H9 (cell line): ENCODE measurements at regions not wholly inside any gene's neighbourhood (a gene's known extent, or its start where the extent isn't known, plus 50 kb on each side); places are given as distances from the start of the nearest gene placed in this dataset.

Experiments used
- DNase-seq: peaks from one replicate; pipeline ENCODE4 v3.0.0-alpha.2; 2017
- H2AFZ ChIP-seq: one replicate; pipeline ENCODE4 v1.6.1; 2013; ENCODE audit warnings: mild to moderate bottlenecking, low read length, control low read depth, moderate library complexity
- H2AK5ac ChIP-seq: 2 replicates; pipeline ENCODE4 v1.6.1; 2013; ENCODE audit warnings: low read length, control low read depth, mixed read lengths; ENCODE audit not compliant: insufficient read length
- H2BK120ac ChIP-seq: one replicate; pipeline ENCODE4 v1.6.1; 2013; ENCODE audit warnings: low read depth, mild to moderate bottlenecking, low read length, control low read depth, inconsistent platforms; ENCODE audit not compliant: poor library complexity, severe bottlenecking
- H2BK12ac ChIP-seq: 2 replicates; pipeline ENCODE4 v1.6.1; 2013; ENCODE audit warnings: low read length, control low read depth, mixed read lengths, low read depth; ENCODE audit not compliant: insufficient read length
- H2BK15ac ChIP-seq: 2 replicates; pipeline ENCODE4 v1.6.1; 2013; ENCODE audit warnings: low read depth, low read length, control low read depth
- H2BK20ac ChIP-seq: one replicate; pipeline ENCODE4 v1.6.1; 2013; ENCODE audit warnings: low read depth, mild to moderate bottlenecking, low read length, control low read depth, inconsistent platforms; ENCODE audit not compliant: poor library complexity, severe bottlenecking
- H2BK5ac ChIP-seq: 2 replicates; pipeline ENCODE4 v1.6.1; 2013; ENCODE audit warnings: low read length, control low read depth, mixed read lengths; ENCODE audit not compliant: insufficient read length
- H3K14ac ChIP-seq: 2 replicates; pipeline ENCODE4 v1.6.1; 2013; ENCODE audit warnings: low read length, control low read depth; ENCODE audit not compliant: insufficient read depth
- H3K18ac ChIP-seq: 2 replicates; pipeline ENCODE4 v1.6.1; 2013; ENCODE audit warnings: low read depth, mild to moderate bottlenecking, mixed read lengths, low read length, control low read depth; ENCODE audit not compliant: insufficient read length
- H3K23ac ChIP-seq: 2 replicates; pipeline ENCODE4 v1.6.1; 2013; ENCODE audit warnings: low read length, control low read depth, mixed read lengths, low read depth; ENCODE audit not compliant: insufficient read length
- H3K23me2 ChIP-seq: 2 replicates; pipeline ENCODE4 v1.6.1; 2013; ENCODE audit warnings: low read depth, mild to moderate bottlenecking, mixed read lengths, low read length, control low read depth; ENCODE audit not compliant: insufficient read length, poor library complexity, severe bottlenecking
- H3K27ac ChIP-seq: 2 replicates; pipeline ENCODE4 v1.5.1; 2013; ENCODE audit warnings: low read length, control low read depth, mixed read lengths, low read depth; ENCODE audit not compliant: insufficient read length
- H3K27me3 ChIP-seq: 2 replicates; pipeline ENCODE4 v1.6.1; 2013; ENCODE audit warnings: low read length, control low read depth, inconsistent platforms; ENCODE audit not compliant: insufficient read depth
- H3K4ac ChIP-seq: 2 replicates; pipeline ENCODE4 v1.6.1; 2013; ENCODE audit warnings: low read depth, mild to moderate bottlenecking, control low read depth, inconsistent platforms, low read length, moderate library complexity
- H3K4me1 ChIP-seq: 2 replicates; pipeline ENCODE4 v1.6.1; 2013; ENCODE audit warnings: low read length, control low read depth, inconsistent platforms; ENCODE audit not compliant: insufficient read depth
- H3K4me2 ChIP-seq: 2 replicates; pipeline ENCODE4 v1.6.1; 2013; ENCODE audit warnings: low read length, control low read depth, mixed read lengths; ENCODE audit not compliant: insufficient read length, insufficient read depth
- H3K56ac ChIP-seq: 2 replicates; pipeline ENCODE4 v1.6.1; 2013; ENCODE audit warnings: low read depth, mild to moderate bottlenecking, mixed read lengths, low read length, control low read depth; ENCODE audit not compliant: insufficient read length
- H3K79me1 ChIP-seq: 2 replicates; pipeline ENCODE4 v1.6.1; 2013; ENCODE audit warnings: low read depth, mild to moderate bottlenecking, moderate library complexity, low read length, control low read depth, inconsistent platforms; ENCODE audit not compliant: insufficient read depth, poor library complexity, severe bottlenecking
- H3K79me2 ChIP-seq: 2 replicates; pipeline ENCODE4 v1.6.1; 2013; ENCODE audit warnings: low read length, control low read depth, inconsistent platforms; ENCODE audit not compliant: insufficient read depth
- H3K9ac ChIP-seq: 2 replicates; pipeline ENCODE4 v1.6.1; 2013; ENCODE audit warnings: low read length, control low read depth, mixed read lengths; ENCODE audit not compliant: insufficient read length; ENCODE audit errors: extremely low read depth
- H3K9me3 ChIP-seq: one replicate; pipeline ENCODE4 v1.6.1; 2013; ENCODE audit warnings: low read depth, low read length, inconsistent platforms; ENCODE audit not compliant: control insufficient read depth
- H3T11ph ChIP-seq: one replicate; pipeline ENCODE4 v1.6.1; 2013; ENCODE audit warnings: mild to moderate bottlenecking, low read length, control low read depth, inconsistent platforms
- H4K20me1 ChIP-seq: one replicate; pipeline ENCODE4 v1.6.1; 2013; ENCODE audit not compliant: control insufficient read depth, insufficient read length, insufficient read depth
- H4K5ac ChIP-seq: 2 replicates; pipeline ENCODE4 v1.6.1; 2013; ENCODE audit warnings: low read depth, mild to moderate bottlenecking, mixed read lengths, low read length, control low read depth; ENCODE audit not compliant: insufficient read length
- H4K8ac ChIP-seq: replicated peaks from 2 replicates; pipeline ENCODE4 v1.6.1; 2013; ENCODE audit warnings: low read length, control low read depth, mixed read lengths, low read depth; ENCODE audit not compliant: insufficient read length
- H4K91ac ChIP-seq: 2 replicates; pipeline ENCODE4 v1.6.1; 2013; ENCODE audit warnings: low read depth, mild to moderate bottlenecking, moderate library complexity, mixed read lengths, low read length, control low read depth; ENCODE audit not compliant: insufficient read length
- H3K27ac Mint-ChIP-seq, 3 experiments: 2 replicates in 2 of 3; 3 replicates in 1 of 3; pipeline ENCODE4 v1.8.0; 2020 to 2021; ENCODE audit warnings: mixed read lengths in 3 of 3, mild to moderate bottlenecking in 1 of 3, moderate library complexity in 1 of 3
- H3K27me3 Mint-ChIP-seq: 2 replicates; pipeline ENCODE4 v1.8.0; 2021; ENCODE audit warnings: low read depth, mild to moderate bottlenecking, moderate library complexity, mixed read lengths
- H3K36me3 Mint-ChIP-seq, 3 experiments: 2 replicates in 2 of 3; 3 replicates in 1 of 3; pipeline ENCODE4 v1.8.0; 2020 to 2021; ENCODE audit warnings: low read depth in 3 of 3, mixed read lengths in 3 of 3; ENCODE audit not compliant: insufficient read depth in 1 of 3
- H3K4me1 Mint-ChIP-seq, 2 experiments: 2 replicates each; pipeline ENCODE4 v1.8.0; 2020; ENCODE audit warnings: mixed read lengths in 2 of 2
- H3K4me3 Mint-ChIP-seq, 2 experiments: 2 replicates in 1 of 2; 3 replicates in 1 of 2; pipeline ENCODE4 v1.8.0; 2020 to 2021; ENCODE audit warnings: mild to moderate bottlenecking in 2 of 2, mixed read lengths in 2 of 2, moderate library complexity in 1 of 2
- H3K9me3 Mint-ChIP-seq, 2 experiments: 2 replicates in 1 of 2; 3 replicates in 1 of 2; pipeline ENCODE4 v1.8.0; 2020; ENCODE audit warnings: mild to moderate bottlenecking in 2 of 2, mixed read lengths in 2 of 2, moderate library complexity in 1 of 2
- WGBS: extraction: QIAGEN DNeasy Blood & Tissue Kit; methylation state at CpG from one replicate; pipeline ENCODE4 v1.1.7; 2013; ENCODE audit warnings: missing lambda C conversion rate, low lambda C conversion rate, mixed read lengths; ENCODE audit not compliant: insufficient read length; ENCODE audit errors: extremely low coverage; 5-methylcytosine and 5-hydroxymethylcytosine counted together
- TF ChIP-seq, protein P1 (sequence below): fragments of 200-600 bp; sonication (generic); conservative IDR thresholded peaks from 3 replicates; pipeline ENCODE4 v1.8.0; 2021; ENCODE audit warnings: antibody characterized with exemption, mild to moderate bottlenecking

DNA sequence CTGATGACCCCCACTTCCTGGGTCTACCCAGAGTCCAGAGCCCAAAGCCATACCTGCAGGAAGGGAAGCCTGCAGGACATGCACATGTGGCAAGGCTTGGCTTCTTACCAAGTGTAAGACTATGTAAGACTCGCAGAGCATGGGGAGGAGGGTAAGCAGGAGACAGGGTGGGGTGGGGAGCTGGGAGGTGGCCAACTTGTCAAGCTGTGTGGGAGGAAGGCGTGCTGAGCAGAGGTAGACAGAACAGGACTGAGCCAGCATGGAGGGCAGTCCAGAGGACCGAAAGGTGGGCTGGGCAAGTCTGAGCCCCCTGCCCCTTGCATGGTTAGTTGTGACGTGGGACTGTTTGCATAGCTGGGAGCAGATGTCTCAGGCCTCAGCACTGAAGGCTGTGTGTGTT is 53.4 kb upstream of the RNF24 start:
- Mint-ChIP-seq H3K27me3 (peaks cover 5% of the 10 kb centered on the region), H3K4me3 (no peak overlapping the region), H3K4me1 (peaks cover 23 to 24% of the 10 kb centered on the region in 2 experiments), H3K27ac (no peak overlapping the region), H3K36me3 (no peaks in the 10 kb centered on the region), H3K9me3 (peaks cover 0 to 2% of the 10 kb centered on the region in 2 experiments; a peak in 2 of 5 replicates)
- H3K4ac ChIP-seq: no peak overlapping the region
- H4K91ac ChIP-seq: no peak overlapping the region
- no peak overlapping the region for H2BK5ac ChIP-seq
- H3K14ac ChIP-seq: no peak overlapping the region
- no peak overlapping the region for H3K23ac ChIP-seq
- H2BK120ac ChIP-seq: no peak overlapping the region
- H3K4me1 ChIP-seq: no peaks in the 10 kb centered on the region
- H2AFZ ChIP-seq: no peak overlapping the region
- H3K79me2 ChIP-seq: no peaks in the 10 kb centered on the region
- H3K9me3 ChIP-seq: no peaks in the 10 kb centered on the region
- H2BK20ac ChIP-seq: no peak overlapping the region
- H3T11ph ChIP-seq: no peak overlapping the region
- no peak overlapping the region for H3K9ac ChIP-seq
- DNase-seq: no peak
- TF ChIP-seq, protein P1, sequence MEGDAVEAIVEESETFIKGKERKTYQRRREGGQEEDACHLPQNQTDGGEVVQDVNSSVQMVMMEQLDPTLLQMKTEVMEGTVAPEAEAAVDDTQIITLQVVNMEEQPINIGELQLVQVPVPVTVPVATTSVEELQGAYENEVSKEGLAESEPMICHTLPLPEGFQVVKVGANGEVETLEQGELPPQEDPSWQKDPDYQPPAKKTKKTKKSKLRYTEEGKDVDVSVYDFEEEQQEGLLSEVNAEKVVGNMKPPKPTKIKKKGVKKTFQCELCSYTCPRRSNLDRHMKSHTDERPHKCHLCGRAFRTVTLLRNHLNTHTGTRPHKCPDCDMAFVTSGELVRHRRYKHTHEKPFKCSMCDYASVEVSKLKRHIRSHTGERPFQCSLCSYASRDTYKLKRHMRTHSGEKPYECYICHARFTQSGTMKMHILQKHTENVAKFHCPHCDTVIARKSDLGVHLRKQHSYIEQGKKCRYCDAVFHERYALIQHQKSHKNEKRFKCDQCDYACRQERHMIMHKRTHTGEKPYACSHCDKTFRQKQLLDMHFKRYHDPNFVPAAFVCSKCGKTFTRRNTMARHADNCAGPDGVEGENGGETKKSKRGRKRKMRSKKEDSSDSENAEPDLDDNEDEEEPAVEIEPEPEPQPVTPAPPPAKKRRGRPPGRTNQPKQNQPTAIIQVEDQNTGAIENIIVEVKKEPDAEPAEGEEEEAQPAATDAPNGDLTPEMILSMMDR: no peak
- no peak overlapping the region for H3K4me2 ChIP-seq
- no peaks in the 10 kb centered on the region for H3K23me2 ChIP-seq
- no peak overlapping the region for H2BK12ac ChIP-seq
- H2AK5ac ChIP-seq: no peak overlapping the region
- H3K79me1 ChIP-seq: no peaks in the 10 kb centered on the region
- H4K5ac ChIP-seq: no peak overlapping the region
- no peaks in the 10 kb centered on the region for H3K27me3 ChIP-seq
- H3K27ac ChIP-seq: no peak overlapping the region
- H2BK15ac ChIP-seq: no peak overlapping the region
- no peaks in the 10 kb centered on the region for H4K20me1 ChIP-seq
- H3K56ac ChIP-seq: no peak overlapping the region
- no peak overlapping the region for H4K8ac ChIP-seq
- H3K18ac ChIP-seq: no peak overlapping the region
- WGBS: no CpG with 5 or more reads among the region's 4 CpGs
